ENCODE measurements at regions not wholly inside any gene's neighbourhood (a gene's known extent, or its start where the extent isn't known, plus 50 kb on each side); places are given as distances from the start of the nearest gene placed in this dataset.

- BruUV-seq (replicated peaks) = no TSS peak
- H2AK5ac ChIP-seq (ENCODE audit: low read depth, low read length) = no peak overlapping the region
- no peak overlapping the region for H3K23ac ChIP-seq (ENCODE audit: low read depth, low read length)
- in situ Hi-C loops (cut with MboI; ENCODE audit: low sequenced_read_pairs) (no loop called here), intact Hi-C loops (cut with micrococcal nuclease) (no loop called here), dilution Hi-C loops (cut with HindIII; ENCODE audit: low sequenced_read_pairs, unreplicated experiment) (no loop called here)
- H3K14ac ChIP-seq (replicated peaks; ENCODE audit: low read depth, low read length) = no peak overlapping the region
- no peak overlapping the region for H2AK9ac ChIP-seq (replicated peaks; ENCODE audit: low read depth, low read length, poor library complexity)
- H3K18ac ChIP-seq (ENCODE audit: low read depth, low read length) = no peak overlapping the region
- no peak overlapping the region for H3K56ac ChIP-seq (ENCODE audit: extremely low read depth, insufficient read depth, low read length)
- H2BK5ac ChIP-seq (ENCODE audit: low read depth, low read length, poor library complexity, severe bottlenecking) = no peak overlapping the region
- H4K91ac ChIP-seq (ENCODE audit: insufficient read depth, low read depth, low read length) = no peak overlapping the region
- no peak overlapping the region for H2BK15ac ChIP-seq (ENCODE audit: low read depth, low read length)
- ATAC-seq (ENCODE audit: low read depth) (no peak), DNase-seq (no peak)
- H3K27ac ChIP-seq (ENCODE audit: insufficient read depth, low read length) = no peak overlapping the region
- H3K79me1 ChIP-seq (ENCODE audit: low read depth in 1 of 2, low read length in 2 of 2) = no peaks in the 10 kb centered on the region
- peaks cover 15% of the 10 kb centered on the region; the same call in 1 of the 2 replicates for H3K9me3 ChIP-seq (ENCODE audit: control insufficient read depth, insufficient read depth, low read length)
- no peak overlapping the region for H3K4me2 ChIP-seq (ENCODE audit: low read depth, low read length)
- H3K4me1 ChIP-seq (ENCODE audit: control insufficient read depth, insufficient read depth, low read length) = no peaks in the 10 kb centered on the region
- no peak overlapping the region for H4K8ac ChIP-seq (ENCODE audit: low read depth in 2 of 2, low read length in 2 of 2)
- ChIA-PET CTCF (no interaction called here), POLR2A (ENCODE audit: unreplicated experiment) (no interaction called here)
- H3K4me3 ChIP-seq (ENCODE audit: insufficient read depth, low read depth, low read length) = no peak overlapping the region
- no peak overlapping the region for H4K5ac ChIP-seq (ENCODE audit: low read depth, low read length)
- no peaks in the 10 kb centered on the region for H3K36me3 ChIP-seq (ENCODE audit: control insufficient read depth, insufficient read depth, low read length)
- TF ChIP-seq MXI1 (IDR thresholded peaks at IDR 0.05; ENCODE audit: borderline replicate concordance, low read depth, low read length) (no peak), RAD21 (IDR thresholded peaks at IDR 0.05; ENCODE audit: low read length) (no peak), CTCF (conservative IDR thresholded peaks at IDR 0.05; ENCODE audit: low read depth, low read length) (no peak), MAFK (IDR thresholded peaks at IDR 0.05; ENCODE audit: low read depth, low read length) (no peak), POLR2A (IDR thresholded peaks at IDR 0.05; ENCODE audit: low read depth, low read length) (no peak), MAZ (IDR thresholded peaks at IDR 0.05; ENCODE audit: borderline replicate concordance, low read depth, low read length) (no peak), BHLHE40 (IDR thresholded peaks at IDR 0.05; ENCODE audit: low read depth, low read length) (no peak)
- no peak overlapping the region for H2AFZ ChIP-seq (replicated peaks; ENCODE audit: low read length, poor library complexity)
- no peak overlapping the region for H3K4ac ChIP-seq (ENCODE audit: low read depth, low read length)
- no peaks in the 10 kb centered on the region for H3K27me3 ChIP-seq (ENCODE audit: control insufficient read depth, insufficient read depth, low read length)
- no peaks in the 10 kb centered on the region for H3K9me1 ChIP-seq (ENCODE audit: insufficient read depth, low read length)
- no CpG with 5 or more reads among the region's 2 CpGs for WGBS, 2 experiments (ENCODE audit: extremely low coverage in 2 of 2, insufficient read length in 1 of 2)
- H2BK20ac ChIP-seq (ENCODE audit: low read depth, low read length) = no peak overlapping the region
- no peak overlapping the region for H2BK120ac ChIP-seq (ENCODE audit: low read depth, low read length)
- H4K20me1 ChIP-seq (ENCODE audit: insufficient read depth, low read length) = no peaks in the 10 kb centered on the region
- no peak overlapping the region for H3K9ac ChIP-seq (ENCODE audit: low read depth, low read length)
Observed at GRCh38 chr18:47484068-47484467, 232.6 kb upstream of the SKOR2 start.
